ENCODE measurements at regions not wholly inside any gene's neighbourhood (a gene's known extent, or its start where the extent isn't known, plus 50 kb on each side); places are given as distances from the start of the nearest gene placed in this dataset.

GRCh38 chr4:23401572-23401971, 488.3 kb downstream of the PPARGC1A start:
- H3K79me2 ChIP-seq (ENCODE audit: insufficient read depth, low read length), result no peaks in the 10 kb centered on the region
- no peaks in the 10 kb centered on the region for H3K4me1 ChIP-seq (ENCODE audit: insufficient read depth, low read length)
- H3K4ac ChIP-seq (ENCODE audit: low read depth, low read length), result no peak overlapping the region
- H2BK20ac ChIP-seq (ENCODE audit: low read depth, low read length, poor library complexity, severe bottlenecking), result no peak overlapping the region
- H3K9me3 ChIP-seq (ENCODE audit: control insufficient read depth, low read depth, low read length), result no peaks in the 10 kb centered on the region
- H2BK5ac ChIP-seq (ENCODE audit: insufficient read length, low read length), result no peak overlapping the region
- H4K20me1 ChIP-seq (ENCODE audit: control insufficient read depth, insufficient read depth, insufficient read length), result no peaks in the 10 kb centered on the region
- no CpG with 5 or more reads among the region's 3 CpGs for WGBS (ENCODE audit: extremely low coverage, insufficient read length, low lambda C conversion rate)
- no peak overlapping the region for H3T11ph ChIP-seq (ENCODE audit: low read length)
- H3K4me1 Mint-ChIP-seq, result peaks cover 4 to 6% of the 10 kb centered on the region in 2 experiments; a peak in 3 of 4 replicates
- no peak overlapping the region for H4K91ac ChIP-seq (ENCODE audit: insufficient read length, low read depth, low read length)
- no peak overlapping the region for H4K8ac ChIP-seq (replicated peaks; ENCODE audit: insufficient read length, low read depth, low read length)
- no peak overlapping the region for H2BK120ac ChIP-seq (ENCODE audit: low read depth, low read length, poor library complexity, severe bottlenecking)
- TF ChIP-seq CTCF (conservative IDR thresholded peaks at IDR 0.05), result no peak
- H3K4me3 Mint-ChIP-seq, result no peak overlapping the region
- H3K4me2 ChIP-seq (ENCODE audit: insufficient read depth, insufficient read length, low read length), result no peak overlapping the region
- H3K27ac Mint-ChIP-seq, result no peak overlapping the region; a peak in 1 of 7 replicates
- no peak overlapping the region for H3K14ac ChIP-seq (ENCODE audit: insufficient read depth, low read length)
- H3K56ac ChIP-seq (ENCODE audit: insufficient read length, low read depth, low read length), result no peak overlapping the region
- no peak overlapping the region for H2BK15ac ChIP-seq (ENCODE audit: low read depth, low read length)
- H4K5ac ChIP-seq (ENCODE audit: insufficient read length, low read depth, low read length), result no peak overlapping the region
- H3K23me2 ChIP-seq (ENCODE audit: insufficient read length, low read depth, low read length, poor library complexity, severe bottlenecking), result no peaks in the 10 kb centered on the region
- no peaks in the 10 kb centered on the region for H3K79me1 ChIP-seq (ENCODE audit: insufficient read depth, low read depth, low read length, poor library complexity, severe bottlenecking)
- H2AK5ac ChIP-seq (ENCODE audit: insufficient read length, low read length), result no peak overlapping the region
- H2AFZ ChIP-seq (ENCODE audit: low read length), result no peak overlapping the region
- H2BK12ac ChIP-seq (ENCODE audit: insufficient read length, low read depth, low read length), result no peak overlapping the region
- no peak overlapping the region for H3K18ac ChIP-seq (ENCODE audit: insufficient read length, low read depth, low read length)
- no peaks in the 10 kb centered on the region for H3K27me3 Mint-ChIP-seq (ENCODE audit: low read depth)
- H3K27me3 ChIP-seq (ENCODE audit: insufficient read depth, low read length), result no peaks in the 10 kb centered on the region
- H3K9ac ChIP-seq (ENCODE audit: extremely low read depth, insufficient read length, low read length), result no peak overlapping the region
- H3K27ac ChIP-seq (ENCODE audit: insufficient read length, low read depth, low read length), result no peak overlapping the region
- H3K23ac ChIP-seq (ENCODE audit: insufficient read length, low read depth, low read length), result no peak overlapping the region
- peaks cover 0 to 10% (median 2%) of the 10 kb centered on the region in 3 experiments; a peak in 3 of 7 replicates for H3K36me3 Mint-ChIP-seq (ENCODE audit: insufficient read depth in 1 of 3, low read depth in 3 of 3)
- DNase-seq, result no peak
- H3K9me3 Mint-ChIP-seq, result peaks cover 6 to 14% of the 10 kb centered on the region in 2 experiments
